GM19043 (cell line): ENCODE measurements at regions not wholly inside any gene's neighbourhood (a gene's known extent, or its start where the extent isn't known, plus 50 kb on each side); places are given as distances from the start of the nearest gene placed in this dataset.

Experiments
- ATAC-seq: cut with Tn5 transposase; IDR thresholded peaks from one replicate; pipeline ENCODE4 v1.9.1; 2021; ENCODE audit warnings: low read depth; ENCODE audit not compliant: unreplicated experiment

DNA sequence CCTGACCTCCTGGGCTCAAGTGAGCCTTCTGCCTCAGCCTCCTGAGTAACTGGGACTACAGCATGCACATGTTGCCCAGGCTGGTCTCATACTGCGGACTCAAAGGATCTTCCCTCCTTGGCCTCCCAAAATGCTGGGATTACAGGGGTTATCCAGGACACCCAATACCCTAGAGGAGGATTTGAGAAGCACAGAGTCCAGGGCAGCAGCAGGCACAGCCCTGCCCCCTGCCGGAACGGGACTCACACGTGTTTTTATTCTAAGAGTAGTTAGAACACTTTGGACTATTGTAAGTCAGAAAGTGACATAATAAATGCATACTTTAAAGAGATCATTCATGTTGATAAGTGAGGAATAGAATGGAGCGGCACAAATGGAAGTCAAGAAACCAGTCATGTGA, 80.2 kb downstream of the C6orf118 start:
- ATAC-seq = no peak

DNA sequence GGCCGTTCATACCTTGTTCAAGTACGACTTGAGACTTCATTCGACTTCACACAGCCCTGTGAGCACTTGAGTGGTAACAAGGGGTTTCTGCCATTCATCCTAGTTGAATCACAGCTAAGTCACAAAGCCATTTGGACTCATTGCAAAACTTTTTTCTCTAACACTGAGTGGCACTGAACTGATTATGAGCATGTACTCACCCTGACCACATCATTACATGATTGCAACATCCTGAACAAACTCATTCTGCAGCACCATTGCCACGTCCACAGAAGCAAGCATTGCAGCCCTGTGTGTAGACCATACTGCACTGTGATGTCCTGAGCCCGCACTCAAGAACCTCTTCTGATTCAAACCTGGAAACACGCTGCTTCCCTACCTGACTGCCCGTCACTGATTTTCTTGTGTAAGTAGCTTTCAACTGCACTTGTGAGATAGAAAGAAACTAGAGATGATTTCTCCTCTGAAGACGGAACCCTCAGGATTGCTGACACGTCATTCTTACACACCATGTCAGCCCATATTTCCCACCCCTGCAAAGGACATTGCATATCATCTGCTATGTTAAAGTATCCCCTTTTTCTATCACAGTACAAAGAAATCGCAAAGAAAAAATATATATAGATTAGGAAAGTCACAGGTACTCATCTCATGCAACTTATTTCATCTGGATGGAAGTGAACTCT, 81.6 kb downstream of the C6orf118 start:
- ATAC-seq = no peak

DNA sequence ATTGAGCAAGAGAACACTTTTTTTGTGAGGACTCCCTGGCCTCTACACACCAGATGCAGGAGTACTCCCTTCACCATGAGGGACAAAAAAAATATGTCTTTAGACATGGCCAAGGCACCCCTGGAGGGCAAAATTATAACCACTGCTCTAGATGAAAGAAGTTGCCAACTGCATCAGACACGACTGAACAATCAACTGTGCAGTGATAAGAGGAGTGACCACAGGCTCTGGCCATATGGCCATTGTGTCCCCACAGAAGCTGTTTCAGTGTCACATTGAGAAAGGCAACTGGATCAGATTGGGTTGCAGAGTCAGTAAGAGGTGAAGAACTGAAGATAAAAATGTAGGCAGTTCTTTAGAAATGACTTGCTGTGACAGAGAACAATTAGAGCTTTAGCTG, 85.7 kb downstream of the C6orf118 start:
- ATAC-seq = no peak

DNA sequence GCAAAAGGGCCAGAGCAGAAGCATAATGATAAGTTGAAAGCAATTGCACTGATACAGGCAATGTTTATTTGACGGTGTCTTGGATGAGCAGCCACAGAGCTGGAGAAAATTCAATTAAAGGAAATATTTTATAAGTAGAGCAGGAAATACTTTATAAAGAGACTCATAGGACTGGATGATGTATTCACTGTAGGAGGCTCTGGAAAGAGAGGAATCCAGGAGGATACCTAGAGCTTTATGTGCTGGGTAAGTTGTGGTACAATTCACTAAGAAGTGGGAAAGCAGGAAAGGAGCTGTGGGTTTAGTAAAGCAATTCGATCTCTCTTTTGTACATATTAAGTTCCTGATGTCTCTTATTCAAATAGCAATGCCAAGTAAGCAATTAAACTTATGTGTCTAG, 86.3 kb downstream of the C6orf118 start:
- no peak for ATAC-seq

DNA sequence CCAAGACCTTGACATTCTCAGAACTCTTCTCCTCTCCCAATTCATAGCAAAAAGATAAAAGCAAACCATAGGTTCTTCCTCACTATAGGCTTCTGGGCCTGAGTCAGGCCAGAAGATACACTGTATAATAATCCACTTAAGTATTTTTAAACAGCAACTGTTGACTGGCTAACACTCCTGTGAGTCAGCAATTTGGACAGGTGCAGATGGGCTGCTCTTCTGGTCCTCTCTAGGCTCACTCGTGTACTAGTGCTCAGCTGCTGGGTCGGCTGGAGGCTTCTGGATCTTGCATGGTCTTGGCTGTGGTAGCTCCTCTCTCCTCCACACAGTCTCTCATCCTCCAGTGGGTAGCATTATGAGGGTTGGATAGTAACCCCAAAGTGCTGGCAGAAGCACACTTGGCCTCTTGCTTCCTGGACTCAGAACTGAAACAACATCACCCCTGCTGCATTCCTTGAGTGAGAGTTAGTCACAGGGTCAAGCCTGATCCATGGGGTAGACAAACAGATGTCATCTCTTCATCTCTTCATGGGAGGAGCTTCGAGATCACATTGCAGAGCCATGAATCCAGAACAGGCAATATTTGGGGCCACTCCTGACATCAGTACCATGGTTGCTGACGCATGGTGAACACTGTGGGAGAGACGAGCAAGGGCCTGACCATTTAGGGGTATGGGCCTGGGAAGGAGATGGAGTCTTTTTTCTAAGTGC, 86.9 kb downstream of the C6orf118 start:
- no peak for ATAC-seq

DNA sequence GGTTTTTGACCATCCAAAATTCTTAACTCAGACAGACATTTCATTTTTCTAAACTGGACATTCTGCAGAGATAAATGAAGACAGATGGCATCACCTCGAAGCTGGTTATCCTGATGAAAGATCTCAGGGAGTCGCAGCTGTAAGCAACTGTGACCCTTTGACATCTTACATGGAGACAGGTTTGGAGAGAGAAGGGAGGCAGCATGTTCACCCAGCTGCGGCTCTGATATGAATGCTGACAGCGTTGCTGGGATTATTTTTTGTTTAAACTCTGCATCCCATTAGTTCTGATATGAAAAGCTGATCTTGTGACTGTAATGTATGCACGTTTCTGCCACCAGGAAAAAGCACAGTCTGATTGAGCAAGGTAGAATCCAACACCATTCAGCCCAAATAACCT, 89.4 kb downstream of the C6orf118 start:
- ATAC-seq = no peak

DNA sequence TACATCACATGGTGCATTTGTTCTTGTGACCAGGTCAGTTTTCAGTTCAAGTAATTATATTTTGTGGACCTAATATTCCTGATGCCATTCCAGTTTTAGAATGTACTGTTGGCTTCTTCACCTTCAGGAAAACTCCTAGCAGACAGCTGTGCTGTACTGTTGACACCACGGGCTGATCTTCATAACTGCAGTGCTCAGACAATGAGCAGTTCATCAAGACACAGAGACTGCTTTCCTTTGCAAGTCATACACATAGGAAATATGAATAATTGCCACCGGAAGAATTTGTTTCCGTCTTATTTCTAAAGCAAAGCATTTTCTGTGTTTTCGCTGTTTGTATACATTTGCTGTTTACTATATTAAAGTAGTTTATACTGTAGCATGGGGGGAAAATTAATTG, 89.8 kb downstream of the C6orf118 start:
- ATAC-seq = no peak

DNA sequence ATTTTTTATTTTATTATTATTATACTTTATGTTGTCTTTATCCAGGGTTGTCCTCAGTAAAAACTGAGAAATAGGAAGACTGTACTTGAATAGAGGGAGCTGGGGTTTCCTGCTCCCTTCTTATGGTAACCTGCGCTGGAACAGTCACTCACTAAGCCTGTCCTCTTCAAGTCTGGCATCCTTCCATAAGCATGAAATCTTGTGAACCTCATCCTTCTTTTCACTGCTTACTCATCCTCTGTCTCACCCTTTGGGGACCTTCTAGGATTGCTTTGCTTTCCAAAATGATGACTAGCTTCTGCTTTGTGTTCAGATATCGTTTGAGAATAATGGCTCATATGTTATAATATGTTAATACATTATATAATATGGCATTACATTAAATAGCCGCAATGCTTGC, 90.6 kb downstream of the C6orf118 start:
- ATAC-seq = no peak

DNA sequence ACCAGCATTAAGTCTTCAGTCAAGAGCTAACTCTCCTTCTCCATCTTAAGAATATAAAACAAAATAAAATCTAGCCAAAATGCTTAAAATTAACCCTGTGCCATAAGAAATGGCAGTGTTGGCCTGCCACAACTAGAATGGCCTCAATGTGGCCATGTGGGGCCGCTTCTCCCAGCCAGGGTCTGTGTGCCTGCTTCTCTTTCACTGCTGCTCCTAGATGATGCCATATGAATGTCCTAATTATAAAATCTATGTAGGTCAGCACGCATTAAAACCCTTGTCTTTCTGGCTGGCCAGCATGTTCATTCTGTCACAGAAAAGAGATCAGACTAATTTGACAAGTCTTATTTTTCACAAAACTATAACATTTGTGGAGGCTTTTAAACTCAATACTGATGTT, 102.6 kb downstream of the C6orf118 start:
- no peak for ATAC-seq

DNA sequence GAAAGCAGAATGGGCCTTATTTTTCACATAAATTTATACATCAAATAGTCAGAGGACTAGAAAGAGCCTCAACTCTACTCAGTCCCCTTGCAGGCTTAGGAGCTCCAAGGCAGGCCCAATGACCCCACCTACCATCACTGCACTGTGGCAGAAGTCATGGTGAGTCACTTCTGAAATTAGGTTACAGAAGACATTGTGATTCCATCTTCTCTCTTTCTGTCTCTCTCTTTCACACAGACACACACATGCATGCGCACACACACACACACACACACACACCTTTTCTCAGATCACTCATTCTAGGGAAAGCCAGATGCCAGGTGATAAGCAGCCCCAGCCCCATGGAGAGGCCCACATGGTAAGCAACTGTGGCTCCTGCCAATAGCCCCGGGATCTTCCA, 103.8 kb downstream of the C6orf118 start:
- no peak for ATAC-seq

DNA sequence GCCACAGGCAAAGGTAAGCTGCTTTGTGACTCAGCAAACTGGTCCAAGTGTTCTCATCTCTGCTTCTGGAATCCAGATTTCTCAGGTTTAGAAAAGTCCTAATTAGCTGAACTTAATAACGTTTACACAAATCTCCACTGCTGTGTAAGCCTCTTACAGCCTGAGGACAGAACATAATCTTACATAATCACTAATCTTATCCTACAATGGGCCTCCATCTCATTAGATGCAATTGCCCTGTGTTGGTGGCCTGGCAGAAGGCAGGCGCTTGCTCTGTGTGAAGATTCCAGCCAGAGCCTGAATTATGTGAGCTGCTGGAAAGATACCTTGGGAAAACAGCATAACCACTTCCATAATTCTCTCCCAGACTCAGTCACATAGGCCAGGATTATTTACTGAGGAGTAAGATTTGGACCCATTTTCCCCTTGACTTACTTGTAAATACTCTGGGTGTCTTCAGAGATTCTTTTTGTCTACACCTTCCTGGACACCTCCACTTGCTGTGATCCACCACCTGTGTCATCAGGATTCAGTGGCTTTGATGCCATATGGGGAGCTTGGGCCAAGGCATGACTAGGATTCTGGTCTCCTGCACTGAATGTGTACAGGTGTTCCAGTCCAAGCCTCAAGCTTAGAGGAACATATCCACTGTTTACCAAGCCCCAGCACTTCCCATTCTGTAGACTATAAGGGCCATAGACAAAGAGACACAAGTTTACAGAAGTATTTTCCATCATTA, 104.4 kb downstream of the C6orf118 start:
- no peak for ATAC-seq

DNA sequence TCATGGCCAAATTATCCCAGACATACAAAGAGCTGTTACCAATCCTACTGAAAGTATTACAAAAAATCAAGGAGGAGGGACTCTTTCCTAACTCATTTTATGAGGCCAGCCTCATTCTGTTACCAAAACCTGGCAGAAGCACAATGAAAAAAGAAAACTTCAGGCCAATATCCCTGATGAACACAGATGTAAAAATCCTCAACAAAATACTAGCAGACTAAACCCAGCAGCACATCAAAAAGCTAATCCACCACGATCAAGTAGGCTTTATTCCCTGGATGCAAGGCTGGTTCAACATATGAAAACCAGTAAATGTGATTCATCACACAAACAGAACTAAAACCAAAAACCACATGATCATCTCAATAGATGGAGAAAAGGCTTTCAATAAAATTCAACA, 109.2 kb downstream of the C6orf118 start:
- no peak for ATAC-seq

DNA sequence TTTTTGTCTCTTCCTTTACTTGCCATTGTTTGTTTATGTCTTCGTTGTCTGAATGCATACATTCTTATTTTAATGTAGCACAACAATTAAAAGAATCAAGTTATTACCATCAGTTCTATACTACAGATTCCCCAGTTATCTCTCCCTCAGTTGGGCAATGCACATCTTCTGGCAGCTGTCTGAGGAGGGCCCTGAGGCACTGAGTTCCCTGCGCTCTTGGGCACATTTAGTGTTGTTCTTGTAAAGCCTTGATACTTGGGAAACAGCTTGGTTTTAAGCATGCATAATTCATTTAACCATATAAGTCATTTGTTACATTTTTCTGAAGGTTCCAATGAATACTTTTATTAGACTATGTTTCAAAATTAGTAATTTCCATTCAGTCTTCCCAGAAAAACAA, 117.9 kb downstream of the C6orf118 start:
- no peak for ATAC-seq

DNA sequence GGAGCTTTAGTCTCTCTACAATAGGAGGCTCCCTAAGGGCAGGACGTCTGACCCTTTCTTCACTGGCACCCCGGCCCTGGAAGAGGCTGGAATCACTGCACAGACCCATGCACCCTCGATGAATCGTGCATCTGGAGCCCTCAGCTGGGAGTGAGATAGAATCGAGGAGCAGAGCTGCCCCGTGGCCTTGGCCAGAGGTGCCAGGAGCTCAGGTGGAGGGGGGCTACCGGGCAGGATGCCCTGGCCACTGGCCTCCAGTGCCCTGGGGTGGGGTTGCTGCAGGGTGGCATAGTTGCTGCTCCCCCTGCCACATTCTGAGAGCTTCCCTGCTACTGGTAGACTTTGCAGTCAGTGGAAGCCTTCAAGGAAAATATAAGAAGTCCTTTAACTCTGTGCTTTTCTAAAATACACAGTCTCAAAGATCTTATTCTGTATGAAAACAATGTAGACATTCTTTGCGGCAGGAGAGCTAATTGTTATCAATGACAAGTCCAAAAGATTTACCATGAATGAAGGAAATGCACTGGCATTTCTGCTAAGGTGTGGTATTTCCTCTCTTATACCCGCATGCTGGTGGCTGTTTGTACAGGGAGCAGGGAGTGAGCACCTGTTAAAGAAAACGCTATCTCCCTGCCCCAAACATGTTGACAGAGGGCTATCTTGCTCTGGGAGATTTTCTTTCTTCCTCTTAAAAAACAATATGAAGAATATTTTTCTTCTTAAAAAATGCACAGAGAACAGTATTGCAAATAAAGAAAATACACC, 122.8 kb downstream of the C6orf118 start:
- no peak for ATAC-seq

DNA sequence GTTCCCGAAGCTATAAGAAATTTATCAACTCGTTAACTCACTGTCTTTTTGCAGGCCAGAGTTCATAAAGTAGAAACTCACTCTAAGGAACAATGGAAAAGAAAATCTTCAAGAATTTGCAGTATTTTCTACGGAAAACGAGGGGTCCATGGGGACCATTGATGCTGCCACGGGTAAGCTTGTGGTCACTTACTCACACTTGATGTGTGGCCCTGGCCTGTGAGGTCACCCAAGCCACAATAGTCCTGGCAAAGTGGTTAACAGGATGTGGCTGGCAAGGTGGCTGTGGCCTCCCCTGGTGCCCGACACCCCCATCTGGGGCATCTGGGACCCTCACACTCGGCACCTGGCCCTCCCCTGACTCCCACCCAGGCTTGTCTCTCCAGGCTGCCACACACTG, 123.4 kb downstream of the C6orf118 start:
- ATAC-seq = no peak

DNA sequence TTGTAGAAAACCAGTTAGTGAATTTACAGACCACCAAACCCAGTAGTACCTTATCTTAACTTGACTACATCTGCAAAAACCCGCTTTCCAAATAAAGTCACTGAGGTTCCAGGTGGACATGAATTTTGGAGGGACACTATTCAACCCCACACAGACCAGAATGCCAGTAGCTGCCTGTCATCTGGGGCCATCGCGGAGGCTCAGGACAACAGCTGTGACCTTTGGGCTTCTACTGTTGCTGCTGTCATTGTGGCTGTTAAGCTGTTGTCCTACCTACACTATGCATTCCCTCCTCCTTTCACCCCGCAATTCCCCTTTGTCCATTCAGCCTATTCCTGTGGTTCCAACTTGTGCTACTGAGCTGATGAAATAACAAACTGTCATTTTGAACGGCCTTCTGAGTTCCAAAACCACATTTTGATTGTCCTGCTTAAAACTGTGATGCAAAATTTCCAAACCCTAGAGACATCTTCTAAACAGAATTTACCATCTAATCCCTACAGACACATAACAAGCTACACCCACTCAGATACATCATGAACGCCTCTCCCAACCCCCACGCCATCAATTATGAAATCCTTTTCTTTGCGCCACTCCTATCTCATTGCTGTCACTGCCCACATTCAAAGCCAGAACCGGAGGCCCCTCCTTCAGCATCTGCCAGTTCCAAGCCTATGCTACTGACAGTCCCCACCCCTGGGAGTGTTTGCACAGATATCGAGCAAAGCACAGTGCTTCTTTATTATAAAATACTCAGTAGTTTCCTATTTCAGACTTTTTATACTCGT, 125.0 kb downstream of the C6orf118 start:
- no peak for ATAC-seq

DNA sequence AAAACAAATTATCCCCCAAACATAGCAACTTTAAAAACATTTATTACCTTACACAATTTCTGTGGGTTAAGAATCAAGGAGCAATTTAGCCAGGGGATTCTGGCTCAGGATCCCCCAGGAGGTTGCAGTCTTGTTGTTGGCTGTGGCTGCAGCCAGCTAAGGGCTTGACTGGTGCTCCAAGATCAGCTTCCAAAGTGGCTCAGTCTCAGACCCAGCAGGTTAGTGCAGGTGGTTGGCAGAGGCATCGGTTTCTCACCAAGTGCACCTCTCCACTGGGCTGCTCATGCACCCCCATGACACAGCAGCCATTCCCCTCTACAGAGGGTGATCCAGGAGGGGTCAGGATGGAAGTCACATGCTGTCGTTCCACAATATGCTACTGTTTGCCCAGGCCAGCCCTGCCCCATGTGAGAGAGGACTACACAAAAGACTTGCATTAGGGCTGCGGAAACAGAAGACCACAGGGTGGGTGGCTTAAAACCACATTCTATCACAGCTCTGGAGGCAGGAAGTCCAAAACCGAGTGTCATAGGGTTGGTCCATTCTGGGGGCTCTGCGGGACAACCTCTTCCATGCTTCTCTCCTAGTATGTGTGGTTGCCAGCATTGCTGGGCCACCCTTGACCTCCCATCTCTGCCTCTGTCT, 125.8 kb downstream of the C6orf118 start:
- ATAC-seq = no peak

DNA sequence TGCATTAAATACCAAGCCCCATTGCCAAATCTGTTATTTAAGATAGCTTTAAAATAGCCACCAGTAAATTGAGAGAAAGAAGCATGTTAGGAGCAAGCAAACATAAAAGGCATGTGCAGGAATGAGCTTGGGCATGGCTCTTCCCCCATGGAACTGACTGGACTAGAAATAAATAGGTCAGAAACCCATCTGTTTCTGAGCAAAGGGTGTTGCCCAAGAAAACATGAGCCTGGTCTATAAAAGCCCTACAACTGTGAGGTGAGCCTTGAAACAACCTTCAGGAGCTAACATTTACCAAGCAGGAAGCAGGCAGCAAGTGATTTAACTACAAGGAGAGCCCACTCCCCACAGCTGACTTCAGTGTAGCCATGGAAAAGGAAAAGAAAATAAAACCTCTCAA, 126.3 kb downstream of the C6orf118 start:
- no peak for ATAC-seq

DNA sequence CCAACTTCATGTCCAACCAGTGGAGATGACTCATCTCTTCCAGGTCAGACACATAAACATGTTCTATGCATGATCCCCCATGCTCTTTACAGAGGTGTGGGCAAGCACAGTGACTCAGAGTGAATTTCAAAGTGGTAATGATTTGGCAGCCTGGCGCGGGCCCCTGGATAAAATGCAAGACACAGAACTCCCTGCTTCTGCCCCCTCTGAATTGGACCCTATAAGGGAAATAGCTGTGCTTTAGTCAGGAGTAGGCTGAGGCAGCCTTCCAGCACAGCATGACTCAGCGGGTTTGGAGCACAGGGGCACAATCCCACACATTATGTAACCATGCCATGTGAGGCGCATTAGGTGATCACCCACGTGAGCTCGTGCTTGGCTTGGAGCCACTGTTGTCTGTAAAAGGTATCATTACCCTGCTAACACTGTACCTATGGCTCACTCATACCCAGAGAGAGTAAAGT, 127.4 kb downstream of the C6orf118 start:
- no peak for ATAC-seq

DNA sequence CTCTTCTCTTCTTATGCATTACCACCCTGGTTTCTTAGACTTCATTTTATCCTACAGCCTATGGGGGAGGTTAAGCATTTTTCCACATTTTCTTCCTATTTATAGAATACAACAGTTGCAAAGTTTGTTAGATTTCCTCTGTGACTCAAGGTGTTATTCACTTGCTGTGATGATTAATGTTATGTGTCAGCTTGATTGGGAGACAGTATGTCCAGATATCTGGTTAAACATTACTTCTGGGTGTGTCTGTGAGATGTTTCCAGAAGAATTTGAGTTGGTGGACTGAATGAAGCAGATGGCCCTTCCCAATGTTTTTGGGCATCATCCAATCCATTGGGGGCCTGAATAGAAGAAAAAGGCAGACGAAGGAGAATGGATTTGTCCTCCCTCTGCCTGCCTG, 131.3 kb downstream of the C6orf118 start:
- ATAC-seq = no peak
